ENCODE measurements at regions not wholly inside any gene's neighbourhood (a gene's known extent, or its start where the extent isn't known, plus 50 kb on each side); places are given as distances from the start of the nearest gene placed in this dataset.

DNA sequence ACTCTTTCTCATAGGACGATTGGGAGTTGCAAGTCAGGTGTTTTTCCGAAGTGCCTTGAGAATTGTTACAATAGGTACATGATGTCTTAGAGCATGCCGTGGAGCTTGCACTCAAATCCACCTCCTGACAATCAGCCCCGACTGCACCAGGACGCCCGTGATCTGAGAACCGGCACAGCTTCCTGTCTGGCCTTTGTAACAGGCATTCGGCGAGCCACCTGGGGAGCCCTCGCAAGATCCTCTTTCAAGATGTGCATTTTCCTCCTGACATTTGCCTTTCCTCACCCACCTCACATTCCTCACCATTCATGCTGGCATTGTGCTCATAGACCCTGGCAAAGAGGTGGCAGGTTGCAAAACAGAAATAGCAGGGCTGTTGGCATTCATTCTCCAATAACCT lies 427.3 kb downstream of the GALR1 start:
- no peaks in the 10 kb centered on the region for H3K27me3 ChIP-seq (ENCODE audit: control insufficient read depth in 1 of 2, insufficient read depth in 2 of 2, low read length in 1 of 2)
- ATAC-seq (ENCODE audit: low FRiP score) (no peak), DNase-seq (no peak)
- no peaks in the 10 kb centered on the region for H3K4me1 ChIP-seq (ENCODE audit: control insufficient read depth in 1 of 2, insufficient read depth in 2 of 2, low read length in 2 of 2)
- WGBS, 2 donors = 23% methylated on average over 10 of the region's 10 CpGs
- no peaks in the 10 kb centered on the region for H3K36me3 ChIP-seq (ENCODE audit: control insufficient read depth in 1 of 2, insufficient read depth in 2 of 2, low read length in 1 of 2)
- intact Hi-C loops (cut with DNase I) = no loop called here
- H3K4me3 ChIP-seq (ENCODE audit: low read length in 2 of 2) = no peak overlapping the region
- H3K27ac ChIP-seq (ENCODE audit: low read depth in 1 of 2, low read length in 2 of 2) = no peak overlapping the region
- no peaks in the 10 kb centered on the region for H3K9me3 ChIP-seq (ENCODE audit: control insufficient read depth, low read length)

DNA sequence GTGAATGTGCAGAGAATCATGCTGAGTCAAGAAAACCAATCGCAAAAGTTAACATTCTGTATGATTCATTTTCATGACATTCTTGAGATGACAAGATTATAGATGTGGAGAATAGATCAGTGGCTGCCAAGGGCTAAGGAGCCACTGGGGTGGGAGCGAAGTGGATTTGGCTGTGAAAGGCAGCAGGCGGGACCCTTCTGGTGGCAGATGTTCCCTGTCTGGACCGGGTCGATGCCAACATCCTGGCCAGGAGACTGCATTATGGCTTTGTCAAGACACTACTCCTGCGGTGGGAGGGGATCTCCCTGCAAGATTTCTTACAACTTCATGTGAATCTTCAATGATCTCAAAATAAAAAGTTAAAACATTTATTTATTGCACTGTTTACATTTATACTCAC lies 427.9 kb downstream of the GALR1 start:
- H3K4me3 ChIP-seq (ENCODE audit: low read length in 2 of 2) = no peak overlapping the region
- DNase-seq (no peak), ATAC-seq (ENCODE audit: low FRiP score) (no peak)
- intact Hi-C loops (cut with DNase I) = no loop called here
- no peaks in the 10 kb centered on the region for H3K4me1 ChIP-seq (ENCODE audit: control insufficient read depth in 1 of 2, insufficient read depth in 2 of 2, low read length in 2 of 2)
- H3K36me3 ChIP-seq (ENCODE audit: control insufficient read depth in 1 of 2, insufficient read depth in 2 of 2, low read length in 1 of 2) = no peaks in the 10 kb centered on the region
- H3K27me3 ChIP-seq (ENCODE audit: control insufficient read depth in 1 of 2, insufficient read depth in 2 of 2, low read length in 1 of 2) = no peaks in the 10 kb centered on the region
- 67 to 69% methylated on average over 6 of the region's 6 CpGs for WGBS, 2 donors
- H3K9me3 ChIP-seq (ENCODE audit: control insufficient read depth, low read length) = no peaks in the 10 kb centered on the region
- H3K27ac ChIP-seq (ENCODE audit: low read depth in 1 of 2, low read length in 2 of 2) = no peak overlapping the region

DNA sequence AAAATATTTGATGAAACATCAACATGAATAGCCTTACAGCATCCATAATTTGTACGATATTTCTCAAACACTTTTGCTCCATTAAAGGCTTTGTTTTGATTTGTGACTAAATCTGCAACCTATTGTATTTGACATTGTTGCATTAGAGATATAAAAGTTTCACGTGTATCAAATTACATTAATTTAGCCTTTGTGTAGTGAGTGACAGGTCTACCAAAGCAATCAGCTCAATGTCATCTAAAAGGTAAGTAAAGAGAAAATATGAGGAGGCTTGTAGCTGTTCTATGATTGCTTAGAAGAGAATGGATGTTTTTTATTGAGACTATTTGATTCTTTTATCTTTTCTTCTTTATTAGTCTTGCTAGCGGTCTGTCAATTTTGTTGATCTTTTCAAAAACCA lies 430.2 kb downstream of the GALR1 start:
- H3K27ac ChIP-seq (ENCODE audit: low read depth in 1 of 2, low read length in 2 of 2) = no peak overlapping the region
- no peak overlapping the region for H3K4me3 ChIP-seq (ENCODE audit: low read length in 2 of 2)
- DNase-seq = no peak
- no peak for ATAC-seq (ENCODE audit: low FRiP score)
- intact Hi-C loops (cut with DNase I) = no loop called here
- no peaks in the 10 kb centered on the region for H3K4me1 ChIP-seq (ENCODE audit: control insufficient read depth in 1 of 2, insufficient read depth in 2 of 2, low read length in 2 of 2)
- H3K9me3 ChIP-seq (ENCODE audit: control insufficient read depth, low read length) = no peaks in the 10 kb centered on the region
- 79 to 83% methylated on average over 3 of the region's 3 CpGs for WGBS, 2 donors
- no peaks in the 10 kb centered on the region for H3K27me3 ChIP-seq (ENCODE audit: control insufficient read depth in 1 of 2, insufficient read depth in 2 of 2, low read length in 1 of 2)
- H3K36me3 ChIP-seq (ENCODE audit: control insufficient read depth in 1 of 2, insufficient read depth in 2 of 2, low read length in 1 of 2) = no peaks in the 10 kb centered on the region

DNA sequence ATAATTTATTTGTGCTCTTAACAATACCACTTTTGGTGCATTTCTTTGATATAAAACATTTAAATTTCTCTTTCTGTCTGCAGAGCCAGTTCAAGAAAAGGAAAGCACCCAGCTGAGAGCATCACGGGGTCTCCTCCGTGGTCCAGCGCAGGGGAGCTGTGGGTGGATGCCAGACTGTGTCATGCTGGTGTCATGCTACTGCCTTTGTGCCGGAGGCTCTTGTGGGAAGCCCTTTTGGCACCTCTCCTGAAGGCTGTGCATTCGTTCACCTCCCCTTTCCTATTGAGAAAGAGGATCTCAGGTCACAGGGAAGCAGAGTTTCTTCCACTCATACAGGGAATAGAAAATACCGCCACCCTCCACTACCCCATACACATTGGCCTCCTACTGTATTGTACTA lies 450.4 kb downstream of the GALR1 start:
- H3K9me3 ChIP-seq (ENCODE audit: control insufficient read depth, low read length) = no peaks in the 10 kb centered on the region
- no peaks in the 10 kb centered on the region for H3K4me1 ChIP-seq (ENCODE audit: control insufficient read depth in 1 of 2, insufficient read depth in 2 of 2, low read length in 2 of 2)
- DNase-seq (no peak), ATAC-seq (ENCODE audit: low FRiP score) (no peak)
- H3K36me3 ChIP-seq (ENCODE audit: control insufficient read depth in 1 of 2, insufficient read depth in 2 of 2, low read length in 1 of 2) = no peaks in the 10 kb centered on the region
- H3K4me3 ChIP-seq (ENCODE audit: low read length in 2 of 2) = no peak overlapping the region
- WGBS, 2 donors = 68 to 81% methylated on average over 6 of the region's 6 CpGs
- H3K27ac ChIP-seq (ENCODE audit: low read depth in 1 of 2, low read length in 2 of 2) = no peak overlapping the region
- intact Hi-C loops (cut with DNase I) = no loop called here
- H3K27me3 ChIP-seq (ENCODE audit: control insufficient read depth in 1 of 2, insufficient read depth in 2 of 2, low read length in 1 of 2) = no peaks in the 10 kb centered on the region

DNA sequence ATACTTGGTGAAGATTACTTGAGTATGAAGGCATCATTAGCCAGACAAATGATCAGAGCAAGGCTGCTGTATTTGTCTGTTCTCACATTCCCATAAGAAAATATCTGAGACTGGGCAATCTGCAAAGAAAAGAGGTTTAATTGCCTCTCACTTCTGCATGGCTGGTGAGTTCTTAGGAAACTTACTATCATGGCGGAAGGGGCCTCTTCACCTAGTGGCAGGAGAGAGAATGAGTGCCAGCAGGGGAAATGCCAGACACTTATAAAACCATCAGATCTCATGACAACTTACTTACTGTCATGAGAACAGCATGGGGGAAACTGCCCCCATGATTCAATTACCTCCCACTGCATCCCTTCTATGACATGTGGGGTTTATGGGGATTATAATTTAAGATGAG lies 452.3 kb downstream of the GALR1 start:
- Histone ChIP-seq H3K36me3 (ENCODE audit: control insufficient read depth in 1 of 2, insufficient read depth in 2 of 2, low read length in 1 of 2) (no peaks in the 10 kb centered on the region), H3K27ac (ENCODE audit: low read depth in 1 of 2, low read length in 2 of 2) (no peak overlapping the region), H3K27me3 (ENCODE audit: control insufficient read depth in 1 of 2, insufficient read depth in 2 of 2, low read length in 1 of 2) (no peaks in the 10 kb centered on the region), H3K4me3 (ENCODE audit: low read length in 2 of 2) (no peak overlapping the region), H3K4me1 (ENCODE audit: control insufficient read depth in 1 of 2, insufficient read depth in 2 of 2, low read length in 2 of 2) (no peaks in the 10 kb centered on the region), H3K9me3 (ENCODE audit: control insufficient read depth, low read length) (no peaks in the 10 kb centered on the region)
- intact Hi-C loops (cut with DNase I) = no loop called here
- DNase-seq (no peak), ATAC-seq (ENCODE audit: low FRiP score) (no peak)
- WGBS, 2 donors = 82 to 88% methylated on average over 1 of the region's 1 CpG

DNA sequence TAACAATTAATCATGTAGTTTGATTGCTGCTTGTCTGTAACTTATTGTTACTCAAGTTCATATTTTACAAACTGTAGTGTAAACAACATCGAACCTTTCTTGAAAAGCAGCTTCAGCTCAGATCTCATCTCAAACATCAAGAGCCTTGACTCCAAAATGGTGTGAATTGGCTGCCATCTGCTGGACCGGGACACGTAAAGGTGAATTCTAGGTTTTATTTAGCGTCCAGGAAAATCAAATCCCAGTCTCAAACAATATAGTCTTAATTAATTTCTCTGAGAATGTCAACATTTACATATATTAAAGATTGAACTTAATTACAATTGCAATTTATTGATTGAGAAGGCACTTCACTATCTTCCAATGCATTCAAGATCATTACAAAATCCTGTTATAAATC lies 453.0 kb downstream of the GALR1 start:
- no peaks in the 10 kb centered on the region for H3K4me1 ChIP-seq (ENCODE audit: control insufficient read depth in 1 of 2, insufficient read depth in 2 of 2, low read length in 2 of 2)
- no peak for DNase-seq
- WGBS, 2 donors = 30 to 32% methylated on average over 4 of the region's 4 CpGs
- no peaks in the 10 kb centered on the region for H3K36me3 ChIP-seq (ENCODE audit: control insufficient read depth in 1 of 2, insufficient read depth in 2 of 2, low read length in 1 of 2)
- no peaks in the 10 kb centered on the region for H3K9me3 ChIP-seq (ENCODE audit: control insufficient read depth, low read length)
- intact Hi-C loops (cut with DNase I) = no loop called here
- no peak for ATAC-seq (ENCODE audit: low FRiP score)
- no peaks in the 10 kb centered on the region for H3K27me3 ChIP-seq (ENCODE audit: control insufficient read depth in 1 of 2, insufficient read depth in 2 of 2, low read length in 1 of 2)
- no peak overlapping the region for H3K4me3 ChIP-seq (ENCODE audit: low read length in 2 of 2)
- no peak overlapping the region for H3K27ac ChIP-seq (ENCODE audit: low read depth in 1 of 2, low read length in 2 of 2)

DNA sequence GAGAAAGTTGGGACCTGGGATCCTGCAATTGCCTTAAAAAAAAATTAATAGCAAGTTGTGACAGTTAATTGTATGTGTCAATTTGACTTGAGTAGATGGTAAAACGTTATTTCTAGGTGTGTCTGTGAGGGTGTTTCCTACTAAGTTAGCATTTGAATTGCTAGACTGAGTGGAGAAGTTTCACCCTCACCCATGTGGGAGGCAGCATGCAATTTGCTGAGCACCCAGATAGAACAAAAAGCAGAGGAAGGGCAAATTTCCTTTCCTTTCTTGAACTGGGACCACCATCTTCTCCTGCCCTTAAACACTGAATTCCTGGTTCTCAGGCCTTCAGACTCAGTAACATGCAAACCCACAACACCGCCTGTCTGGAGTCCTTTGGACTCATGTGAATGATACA lies 455.7 kb downstream of the GALR1 start:
- Histone ChIP-seq H3K9me3 (ENCODE audit: control insufficient read depth, low read length) (no peaks in the 10 kb centered on the region), H3K27ac (ENCODE audit: low read depth in 1 of 2, low read length in 2 of 2) (no peak overlapping the region), H3K36me3 (ENCODE audit: control insufficient read depth in 1 of 2, insufficient read depth in 2 of 2, low read length in 1 of 2) (no peaks in the 10 kb centered on the region), H3K27me3 (ENCODE audit: control insufficient read depth in 1 of 2, insufficient read depth in 2 of 2, low read length in 1 of 2) (no peaks in the 10 kb centered on the region), H3K4me1 (ENCODE audit: control insufficient read depth in 1 of 2, insufficient read depth in 2 of 2, low read length in 2 of 2) (no peaks in the 10 kb centered on the region), H3K4me3 (ENCODE audit: low read length in 2 of 2) (no peak overlapping the region)
- ATAC-seq (ENCODE audit: low FRiP score) = no peak
- no peak for DNase-seq
- 53 to 63% methylated on average over 2 of the region's 2 CpGs for WGBS, 2 donors
- intact Hi-C loops (cut with DNase I) = no loop called here

DNA sequence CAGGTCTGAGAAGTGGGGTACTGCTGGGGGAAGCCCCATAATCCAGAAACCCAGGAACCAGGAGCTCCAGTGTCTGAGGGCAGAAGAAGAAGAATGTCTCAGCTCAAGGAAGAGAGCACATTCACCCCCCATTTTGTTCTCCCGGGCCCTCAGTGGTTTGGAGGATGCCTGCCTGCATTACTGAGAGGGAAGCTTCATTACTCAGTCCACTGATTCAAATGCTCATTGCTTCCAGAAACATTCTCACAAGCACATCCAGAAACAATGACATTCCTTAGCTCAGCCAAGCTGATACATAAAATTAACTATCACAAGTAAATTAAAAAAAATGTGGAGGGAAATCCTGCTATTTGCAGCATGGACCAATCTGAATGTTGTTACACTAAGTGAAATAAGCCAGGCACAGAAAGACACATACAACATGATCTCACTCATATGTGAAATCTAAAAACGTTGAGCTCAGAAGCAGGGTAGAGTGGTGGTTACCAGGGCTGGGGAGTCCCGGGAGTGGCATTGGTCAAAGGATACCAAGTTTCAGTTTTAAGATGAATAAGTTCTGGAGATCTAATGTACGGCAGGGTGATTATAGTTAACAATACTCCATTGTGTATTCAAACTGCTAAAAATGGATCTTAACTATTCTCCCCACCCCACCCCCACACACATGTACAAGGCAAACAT lies 459.3 kb downstream of the GALR1 start:
- ATAC-seq (ENCODE audit: low FRiP score) = no peak
- DNase-seq = no peak
- 55 to 58% methylated on average over 4 of the region's 4 CpGs for WGBS, 2 donors
- Histone ChIP-seq H3K27ac (ENCODE audit: low read depth in 1 of 2, low read length in 2 of 2) (no peak overlapping the region), H3K36me3 (ENCODE audit: control insufficient read depth in 1 of 2, insufficient read depth in 2 of 2, low read length in 1 of 2) (no peaks in the 10 kb centered on the region), H3K27me3 (ENCODE audit: control insufficient read depth in 1 of 2, insufficient read depth in 2 of 2, low read length in 1 of 2) (no peaks in the 10 kb centered on the region), H3K9me3 (ENCODE audit: control insufficient read depth, low read length) (no peaks in the 10 kb centered on the region), H3K4me3 (ENCODE audit: low read length in 2 of 2) (no peak overlapping the region), H3K4me1 (ENCODE audit: control insufficient read depth in 1 of 2, insufficient read depth in 2 of 2, low read length in 2 of 2) (no peaks in the 10 kb centered on the region)
- intact Hi-C loops (cut with DNase I) = no loop called here

DNA sequence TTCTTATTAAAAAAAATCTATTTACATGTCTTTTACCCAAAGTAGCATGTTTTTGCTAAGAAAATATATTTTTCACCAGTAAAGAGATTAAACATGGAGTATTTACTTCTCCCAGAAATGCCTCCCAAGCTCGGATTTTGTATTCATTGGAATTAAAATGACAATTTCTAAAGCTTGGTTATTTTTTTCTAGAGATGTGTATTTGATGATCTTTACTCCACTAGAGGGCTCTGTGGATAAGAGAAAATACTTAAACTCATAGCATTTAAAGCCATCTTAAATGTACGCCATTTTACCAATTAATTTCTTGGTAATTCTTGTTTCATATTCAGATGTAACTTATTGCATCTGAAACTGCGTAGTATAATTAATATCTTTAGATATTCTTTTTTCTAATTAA lies 461.4 kb downstream of the GALR1 start:
- Histone ChIP-seq H3K27ac (ENCODE audit: low read depth in 1 of 2, low read length in 2 of 2) (no peak overlapping the region), H3K4me1 (ENCODE audit: control insufficient read depth in 1 of 2, insufficient read depth in 2 of 2, low read length in 2 of 2) (no peaks in the 10 kb centered on the region), H3K9me3 (ENCODE audit: control insufficient read depth, low read length) (no peaks in the 10 kb centered on the region), H3K4me3 (ENCODE audit: low read length in 2 of 2) (no peak overlapping the region), H3K27me3 (ENCODE audit: control insufficient read depth in 1 of 2, insufficient read depth in 2 of 2, low read length in 1 of 2) (no peaks in the 10 kb centered on the region), H3K36me3 (ENCODE audit: control insufficient read depth in 1 of 2, insufficient read depth in 2 of 2, low read length in 1 of 2) (no peaks in the 10 kb centered on the region)
- no peak for DNase-seq
- ATAC-seq (ENCODE audit: low FRiP score) = no peak
- intact Hi-C loops (cut with DNase I) = no loop called here
- 27 to 53% methylated on average over 3 of the region's 3 CpGs for WGBS, 2 donors

Data from aorta (tissue), 5 donors.